Astrocyte (in vitro differentiated cells and primary cell): ENCODE measurements at regions not wholly inside any gene's neighbourhood (a gene's known extent, or its start where the extent isn't known, plus 50 kb on each side); places are given as distances from the start of the nearest gene placed in this dataset.

Experiments used
- EZH2 ChIP-seq: IDR thresholded peaks from 2 replicates; pipeline ENCODE4 v1.6.1; 2012; ENCODE audit warnings: mild to moderate bottlenecking, low read length, inconsistent platforms; ENCODE audit not compliant: insufficient read depth
- TF ChIP-seq, protein P1 (sequence below): IDR thresholded peaks from 2 replicates; pipeline ENCODE4 v1.5.1; 2011; ENCODE audit warnings: low read depth, mild to moderate bottlenecking, inconsistent platforms, low read length, moderate library complexity; ENCODE audit not compliant: insufficient read depth

DNA sequence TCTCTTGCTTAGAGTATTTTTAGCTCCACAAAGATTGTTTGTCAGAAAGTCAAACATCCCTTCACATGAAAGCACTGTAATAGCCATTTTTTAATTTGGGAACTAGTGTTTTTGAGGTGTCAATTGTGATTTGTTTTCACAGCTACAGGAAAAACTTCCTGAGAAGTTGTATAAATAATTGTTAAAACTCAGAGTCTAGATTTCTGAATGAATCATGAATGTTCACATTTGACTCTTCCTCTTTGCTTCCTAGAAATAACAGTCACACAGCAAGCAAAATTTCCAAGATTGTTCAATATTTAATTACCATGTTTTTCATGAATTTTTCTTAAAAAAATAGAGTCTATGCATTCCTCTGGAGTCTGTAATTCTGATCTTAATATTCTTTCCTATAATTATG, 156.9 kb upstream of the SLC7A11 start:
- no peak for TF ChIP-seq EZH2
- TF ChIP-seq, protein P1, sequence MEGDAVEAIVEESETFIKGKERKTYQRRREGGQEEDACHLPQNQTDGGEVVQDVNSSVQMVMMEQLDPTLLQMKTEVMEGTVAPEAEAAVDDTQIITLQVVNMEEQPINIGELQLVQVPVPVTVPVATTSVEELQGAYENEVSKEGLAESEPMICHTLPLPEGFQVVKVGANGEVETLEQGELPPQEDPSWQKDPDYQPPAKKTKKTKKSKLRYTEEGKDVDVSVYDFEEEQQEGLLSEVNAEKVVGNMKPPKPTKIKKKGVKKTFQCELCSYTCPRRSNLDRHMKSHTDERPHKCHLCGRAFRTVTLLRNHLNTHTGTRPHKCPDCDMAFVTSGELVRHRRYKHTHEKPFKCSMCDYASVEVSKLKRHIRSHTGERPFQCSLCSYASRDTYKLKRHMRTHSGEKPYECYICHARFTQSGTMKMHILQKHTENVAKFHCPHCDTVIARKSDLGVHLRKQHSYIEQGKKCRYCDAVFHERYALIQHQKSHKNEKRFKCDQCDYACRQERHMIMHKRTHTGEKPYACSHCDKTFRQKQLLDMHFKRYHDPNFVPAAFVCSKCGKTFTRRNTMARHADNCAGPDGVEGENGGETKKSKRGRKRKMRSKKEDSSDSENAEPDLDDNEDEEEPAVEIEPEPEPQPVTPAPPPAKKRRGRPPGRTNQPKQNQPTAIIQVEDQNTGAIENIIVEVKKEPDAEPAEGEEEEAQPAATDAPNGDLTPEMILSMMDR: no peak
